NB4 (cell line): ENCODE measurements at regions not wholly inside any gene's neighbourhood (a gene's known extent, or its start where the extent isn't known, plus 50 kb on each side); places are given as distances from the start of the nearest gene placed in this dataset.

Experiments used
- MAX ChIP-seq: IDR thresholded peaks from 2 replicates; pipeline ENCODE4 v1.6.1; 2011; ENCODE audit warnings: low read depth, low read length
- MYC ChIP-seq: IDR thresholded peaks from 2 replicates; pipeline ENCODE4 v1.6.1; 2011; ENCODE audit warnings: low read depth, low read length
- POLR2A ChIP-seq: IDR thresholded peaks from 2 replicates; pipeline ENCODE4 v1.6.1; 2011; ENCODE audit warnings: mild to moderate bottlenecking; ENCODE audit not compliant: insufficient read length; ENCODE audit errors: extremely low read depth
- TF ChIP-seq, protein P1 (sequence below): IDR thresholded peaks from one replicate; pipeline ENCODE4 v1.5.1; 2012; ENCODE audit warnings: low read depth, low read length

GRCh38 chr1:73765551-73766233 lies 432.3 kb downstream of the LRRIQ3 start:
- TF ChIP-seq, protein P1, sequence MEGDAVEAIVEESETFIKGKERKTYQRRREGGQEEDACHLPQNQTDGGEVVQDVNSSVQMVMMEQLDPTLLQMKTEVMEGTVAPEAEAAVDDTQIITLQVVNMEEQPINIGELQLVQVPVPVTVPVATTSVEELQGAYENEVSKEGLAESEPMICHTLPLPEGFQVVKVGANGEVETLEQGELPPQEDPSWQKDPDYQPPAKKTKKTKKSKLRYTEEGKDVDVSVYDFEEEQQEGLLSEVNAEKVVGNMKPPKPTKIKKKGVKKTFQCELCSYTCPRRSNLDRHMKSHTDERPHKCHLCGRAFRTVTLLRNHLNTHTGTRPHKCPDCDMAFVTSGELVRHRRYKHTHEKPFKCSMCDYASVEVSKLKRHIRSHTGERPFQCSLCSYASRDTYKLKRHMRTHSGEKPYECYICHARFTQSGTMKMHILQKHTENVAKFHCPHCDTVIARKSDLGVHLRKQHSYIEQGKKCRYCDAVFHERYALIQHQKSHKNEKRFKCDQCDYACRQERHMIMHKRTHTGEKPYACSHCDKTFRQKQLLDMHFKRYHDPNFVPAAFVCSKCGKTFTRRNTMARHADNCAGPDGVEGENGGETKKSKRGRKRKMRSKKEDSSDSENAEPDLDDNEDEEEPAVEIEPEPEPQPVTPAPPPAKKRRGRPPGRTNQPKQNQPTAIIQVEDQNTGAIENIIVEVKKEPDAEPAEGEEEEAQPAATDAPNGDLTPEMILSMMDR: no peak
- no peak for TF ChIP-seq POLR2A
- TF ChIP-seq MYC: no peak
- no peak for TF ChIP-seq MAX
